HepG2 (cell line): ENCODE measurements at regions not wholly inside any gene's neighbourhood (a gene's known extent, or its start where the extent isn't known, plus 50 kb on each side); places are given as distances from the start of the nearest gene placed in this dataset.

ENCODE experiments used
- ATAC-seq: fragments of 200-7000 bp; cut with Tn5 transposase; 3 replicates; pipeline ENCODE4 v1.9.1; 2020; ENCODE audit warnings: mild to moderate bottlenecking, moderate library complexity
- BruUV-seq: library from RNA; stranded (reverse); fragments of 400-500 nt; replicated peaks from 2 replicates; lab custom pipeline; 2021; lab: Mats Ljungman, UMichigan
- CTCF ChIA-PET: fragments of 300-600 bp; formaldehyde crosslinking; extraction: SDS; loops from one replicate; lab custom pipeline; 2021; ENCODE audit warnings: low total read pairs, inconsistent platforms, low intra/inter-chr PET ratio; lab: Yijun Ruan, JAX
- POLR2A ChIA-PET: fragments of 350-600 bp; sonication (Branson Sonifier 250); formaldehyde crosslinking; loops from one replicate; lab custom pipeline; 2020; ENCODE audit warnings: antibody characterized with exemption, inconsistent platforms; lab: Yijun Ruan, JAX
- DNase-seq: peaks from one replicate; pipeline ENCODE4 v3.0.0-alpha.2; 2015; ENCODE audit warnings: low spot score
- FAIRE-seq: peaks from 3 replicates; lab custom pipeline; 2011; peaks lifted over from hg19 to GRCh38; lab: Jason Lieb, UNC
- H2AFZ ChIP-seq: one replicate; pipeline ENCODE4 v1.6.1; 2011; ENCODE audit warnings: low read length, inconsistent platforms
- H3K27ac ChIP-seq: fragments of 300-600 bp; 3 replicates; pipeline ENCODE4 v1.8.0; 2011; ENCODE audit warnings: mixed run types, mild to moderate bottlenecking, mixed read lengths, low read length, inconsistent platforms; ENCODE audit not compliant: insufficient read depth; ENCODE audit errors: extremely low read length
- H3K27me3 ChIP-seq, 2 experiments: fragments of 200-600 bp in 1 of 2; 2 replicates in 1 of 2; 3 replicates in 1 of 2; pipeline versions ENCODE4 v1.6.0 to v1.8.0; 2011; ENCODE audit warnings: low read length in 2 of 2, mild to moderate bottlenecking in 2 of 2, moderate library complexity in 2 of 2, inconsistent platforms in 1 of 2; ENCODE audit not compliant: insufficient read depth in 2 of 2, control insufficient read depth in 1 of 2
- H3K36me3 ChIP-seq, 2 experiments: fragments of 200-600 bp in 1 of 2; replicated peaks in 1 of 2; 2 replicates in 1 of 2; 3 replicates in 1 of 2; pipeline versions ENCODE4 v1.5.1 to v1.8.0; 2011; ENCODE audit warnings: low read length in 2 of 2, inconsistent platforms in 1 of 2; ENCODE audit not compliant: insufficient read depth in 2 of 2, control insufficient read depth in 1 of 2
- H3K4me1 ChIP-seq: 2 replicates; pipeline ENCODE4 v1.5.1; 2012; ENCODE audit warnings: low read length, inconsistent platforms; ENCODE audit not compliant: insufficient read depth
- H3K4me2 ChIP-seq: 2 replicates; pipeline ENCODE4 v1.6.0; 2011; ENCODE audit warnings: low read depth, low read length, inconsistent platforms
- H3K4me3 ChIP-seq, 3 experiments: fragments of 200-600 bp in 1 of 3; sonication (generic), shearing (Covaris generic) in 1 of 3; replicated peaks in 1 of 3; 2 replicates each; pipeline ENCODE4 v1.5.1; 2011 to 2016; ENCODE audit warnings: low read length in 3 of 3, inconsistent platforms in 2 of 3, low read depth in 2 of 3, mild to moderate bottlenecking in 2 of 3, control low read depth in 1 of 3, mixed read lengths in 1 of 3; ENCODE audit not compliant: insufficient read depth in 1 of 3
- H3K79me2 ChIP-seq: one replicate; pipeline ENCODE4 v1.6.1; 2011; ENCODE audit warnings: low read length, inconsistent platforms; ENCODE audit not compliant: insufficient read depth
- H3K9ac ChIP-seq: 2 replicates; pipeline ENCODE4 v1.6.0; 2011; ENCODE audit warnings: mild to moderate bottlenecking, low read depth, low read length, inconsistent platforms; ENCODE audit not compliant: insufficient read depth
- H3K9me3 ChIP-seq: 2 replicates; pipeline ENCODE4 v1.5.1; 2012; ENCODE audit warnings: mild to moderate bottlenecking, low read length
- H4K20me1 ChIP-seq: 2 replicates; pipeline ENCODE4 v1.6.0; 2011; ENCODE audit warnings: inconsistent platforms, mild to moderate bottlenecking, low read length, moderate library complexity; ENCODE audit not compliant: insufficient read depth
- FOSL2 ChIP-seq: sonication (generic); formaldehyde crosslinking; IDR thresholded peaks from 2 replicates; pipeline ENCODE4 v1.4.0; 2020; ENCODE audit warnings: missing genetic modification reagents
- GFI1 ChIP-seq: sonication (generic); formaldehyde crosslinking; IDR thresholded peaks from 2 replicates; pipeline ENCODE4 v1.5.0; 2020; ENCODE audit warnings: missing genetic modification reagents, mild to moderate bottlenecking, borderline replicate concordance
- GTF3A ChIP-seq: sonication (generic); formaldehyde crosslinking; conservative IDR thresholded peaks from 2 replicates; pipeline ENCODE4 v1.4.0; 2020; ENCODE audit warnings: mild to moderate bottlenecking, missing genetic modification reagents
- HMG20B ChIP-seq: conservative IDR thresholded peaks from 2 replicates; pipeline ENCODE4 v1.6.1; 2016; ENCODE audit warnings: missing genetic modification reagents, missing compliant biosample characterization
- ISX ChIP-seq: sonication (generic); formaldehyde crosslinking; conservative IDR thresholded peaks from 2 replicates; pipeline ENCODE4 v1.5.0; 2020; ENCODE audit warnings: missing genetic modification reagents
- KDM5B ChIP-seq: sonication (generic); formaldehyde crosslinking; IDR thresholded peaks from 2 replicates; pipeline ENCODE4 v1.4.0; 2020; ENCODE audit warnings: missing genetic modification reagents, mild to moderate bottlenecking, borderline replicate concordance
- MTF2 ChIP-seq: sonication (generic); formaldehyde crosslinking; IDR thresholded peaks from 2 replicates; pipeline ENCODE4 v1.5.0; 2020; ENCODE audit warnings: missing genetic modification reagents, borderline replicate concordance
- MXD3 ChIP-seq: IDR thresholded peaks from 2 replicates; pipeline ENCODE4 v1.6.1; 2016; ENCODE audit warnings: mild to moderate bottlenecking, missing biosample characterization, missing genetic modification reagents
- PAX8 ChIP-seq: sonication (generic); formaldehyde crosslinking; IDR thresholded peaks from 2 replicates; pipeline ENCODE4 v1.8.0; 2022; ENCODE audit warnings: mild to moderate bottlenecking, missing genetic modification reagents, borderline replicate concordance
- PHF20 ChIP-seq: sonication (generic); formaldehyde crosslinking; IDR thresholded peaks from 2 replicates; pipeline ENCODE4 v1.5.0; 2020; ENCODE audit warnings: mild to moderate bottlenecking, missing genetic modification reagents
- SETDB1 ChIP-seq: sonication (generic); formaldehyde crosslinking; IDR thresholded peaks from 2 replicates; pipeline ENCODE4 v1.5.1; 2020; ENCODE audit warnings: missing genetic modification reagents, mild to moderate bottlenecking, borderline replicate concordance
- TERF1 ChIP-seq: sonication (generic); formaldehyde crosslinking; IDR thresholded peaks from 2 replicates; pipeline ENCODE4 v1.8.0; 2022; ENCODE audit warnings: mild to moderate bottlenecking, missing genetic modification reagents, moderate library complexity
- THAP7 ChIP-seq: sonication (generic); formaldehyde crosslinking; IDR thresholded peaks from 2 replicates; pipeline ENCODE4 v1.8.1; 2023; ENCODE audit warnings: mild to moderate bottlenecking, missing genetic modification reagents
- ZNF101 ChIP-seq: sonication (generic); formaldehyde crosslinking; IDR thresholded peaks from 2 replicates; pipeline ENCODE4 v1.4.0; 2020; ENCODE audit warnings: mild to moderate bottlenecking, low read depth, missing genetic modification reagents, borderline replicate concordance
- ZNF260 ChIP-seq: sonication (generic); formaldehyde crosslinking; IDR thresholded peaks from 2 replicates; pipeline ENCODE4 v1.4.0; 2020; ENCODE audit warnings: missing genetic modification reagents, low read depth, mild to moderate bottlenecking, borderline replicate concordance
- ZNF549 ChIP-seq: sonication (generic); formaldehyde crosslinking; IDR thresholded peaks from 2 replicates; pipeline ENCODE4 v1.5.0; 2020; ENCODE audit warnings: missing genetic modification reagents
- ZNF670 ChIP-seq: sonication (generic); formaldehyde crosslinking; IDR thresholded peaks from 2 replicates; pipeline ENCODE4 v1.8.0; 2022; ENCODE audit warnings: mild to moderate bottlenecking, missing genetic modification reagents, borderline replicate concordance
- ZNF703 ChIP-seq: sonication (generic); formaldehyde crosslinking; IDR thresholded peaks from 2 replicates; pipeline ENCODE4 v1.5.1; 2020; ENCODE audit warnings: missing genetic modification reagents, mild to moderate bottlenecking, moderate library complexity, borderline replicate concordance
- ZNF777 ChIP-seq: sonication (generic); formaldehyde crosslinking; IDR thresholded peaks from 2 replicates; pipeline ENCODE4 v1.4.0; 2020; ENCODE audit warnings: missing genetic modification reagents
- WGBS: methylation state at CpG from one replicate; pipeline ENCODE4 v1.1.6; 2017; ENCODE audit warnings: low lambda C conversion rate; 5-methylcytosine and 5-hydroxymethylcytosine counted together
- in situ Hi-C: cut with HindIII; loops from 2 replicates; pipeline ENCODE4 v1.10.0; 2017; ENCODE audit warnings: low pct_unique_long_range_greater_than_20kb; ENCODE audit not compliant: extremely low pct_ligation_motif_present
- intact Hi-C: fragments of 100-400 bp; cut with micrococcal nuclease; formaldehyde crosslinking; loops from one replicate; pipeline ENCODE4 v1.10.0; 2022; ENCODE audit not compliant: unreplicated experiment

- no peak overlapping the region for H2AFZ ChIP-seq
- TF ChIP-seq PHF20 (CRISPR knock-in tag) = no peak
- no peak for TF ChIP-seq GFI1 (CRISPR knock-in tag)
- no peak for TF ChIP-seq PAX8 (CRISPR knock-in tag)
- TF ChIP-seq ZNF549 (CRISPR knock-in tag) = no peak
- TF ChIP-seq TERF1 (CRISPR knock-in tag) = no peak
- TF ChIP-seq ZNF703 (CRISPR knock-in tag) = no peak
- no peak for TF ChIP-seq ZNF101 (CRISPR knock-in tag)
- TF ChIP-seq ZNF260 (CRISPR knock-in tag) = no peak
- TF ChIP-seq GTF3A (CRISPR knock-in tag) = no peak
- no peak for TF ChIP-seq ISX
- no peak for TF ChIP-seq MTF2 (CRISPR knock-in tag)
- TF ChIP-seq SETDB1 (CRISPR knock-in tag) = no peak
- TF ChIP-seq MXD3 = no peak
- no peak for TF ChIP-seq HMG20B
- no peak for TF ChIP-seq ZNF777 (CRISPR knock-in tag)
- no peak for TF ChIP-seq FOSL2 (CRISPR knock-in tag)
- no peak for TF ChIP-seq THAP7 (CRISPR knock-in tag)
- no peak for TF ChIP-seq KDM5B (CRISPR knock-in tag)
- TF ChIP-seq ZNF670 = no peak
- POLR2A ChIA-PET = no interaction called here
- no peak for DNase-seq
- CTCF ChIA-PET = no interaction called here
- H3K36me3 ChIP-seq = no peaks in the 10 kb centered on the region
- H3K9ac ChIP-seq = no peak overlapping the region
- in situ Hi-C loops = no loop called here
- H3K4me3 ChIP-seq = no peak overlapping the region
- ATAC-seq = no peak
- FAIRE-seq = no peak
- H4K20me1 ChIP-seq = no peaks in the 10 kb centered on the region
- H3K9me3 ChIP-seq = no peaks in the 10 kb centered on the region
- WGBS = 76% methylated on average over 6 of the region's 9 CpGs
- H3K4me2 ChIP-seq = no peak overlapping the region
- H3K27ac ChIP-seq = no peak overlapping the region
- intact Hi-C loops = no loop called here
- peaks cover 2 to 23% of the 10 kb centered on the region in 2 experiments; a peak in 4 of 5 replicates for H3K27me3 ChIP-seq
- H3K79me2 ChIP-seq = no peaks in the 10 kb centered on the region
- peaks cover 59% of the 10 kb centered on the region for H3K4me1 ChIP-seq
- no TSS peak for BruUV-seq
Measured at GRCh38 chr3:194031349-194031748, 104.6 kb upstream of the HES1 start.
